ENCODE measurements at regions not wholly inside any gene's neighbourhood (a gene's known extent, or its start where the extent isn't known, plus 50 kb on each side); places are given as distances from the start of the nearest gene placed in this dataset.
"Not testable (repeated sequence)": the region's sequence is repeated elsewhere in the genome, so short reads cannot be mapped to it uniquely, and the experiment has no call there.

GRCh38 chr3:40737343-40737742, 212.6 kb downstream of the ZNF621 start:
- Mint-ChIP-seq H3K27me3 (peaks cover 2% of the 10 kb centered on the region), H3K4me1 (ENCODE audit: low read depth) (no peaks in the 10 kb centered on the region), H3K9me3 (ENCODE audit: low read depth) (no peaks in the 10 kb centered on the region), H3K27ac (no peak overlapping the region), H3K36me3 (no peaks in the 10 kb centered on the region), H3K4me3 (no peak overlapping the region)

- peaks cover 2% of the 10 kb centered on the region for H3K27me3 Mint-ChIP-seq
- no peak overlapping the region for H3K27ac Mint-ChIP-seq
- H3K36me3 Mint-ChIP-seq, result no peaks in the 10 kb centered on the region
- H3K9me3 Mint-ChIP-seq (ENCODE audit: low read depth), result no peaks in the 10 kb centered on the region
- no peak overlapping the region for H3K4me3 Mint-ChIP-seq
- H3K4me1 Mint-ChIP-seq (ENCODE audit: low read depth), result no peaks in the 10 kb centered on the region
Measured at GRCh38 chr3:40739971-40740370, 215.2 kb downstream of the ZNF621 start.

- Mint-ChIP-seq H3K27me3 (peaks cover 7% of the 10 kb centered on the region), H3K9me3 (ENCODE audit: low read depth) (no peaks in the 10 kb centered on the region), H3K36me3 (no peaks in the 10 kb centered on the region), H3K27ac (no peak overlapping the region), H3K4me1 (ENCODE audit: low read depth) (no peaks in the 10 kb centered on the region), H3K4me3 (no peak overlapping the region)
Measured at GRCh38 chr3:40741729-40742128, 217.0 kb downstream of the ZNF621 start.

- Mint-ChIP-seq H3K36me3 (no peaks in the 10 kb centered on the region), H3K4me3 (no peak overlapping the region)
Measured at GRCh38 chr3:40745381-40746106, 220.8 kb downstream of the ZNF621 start.

GRCh38 chr3:40751666-40752065, 226.9 kb downstream of the ZNF621 start:
- Mint-ChIP-seq H3K4me3 (no peak overlapping the region), H3K4me1 (ENCODE audit: low read depth) (no peaks in the 10 kb centered on the region), H3K27ac (no peak overlapping the region), H3K36me3 (no peaks in the 10 kb centered on the region), H3K27me3 (peaks cover 6% of the 10 kb centered on the region), H3K9me3 (ENCODE audit: low read depth) (no peaks in the 10 kb centered on the region)

More at GRCh38 chr3:40745381-40746106, 220.8 kb downstream of the ZNF621 start:
- H3K27me3 Mint-ChIP-seq, result peaks cover 9% of the 10 kb centered on the region
- H3K27ac Mint-ChIP-seq, result no peak overlapping the region
- H3K4me1 Mint-ChIP-seq (ENCODE audit: low read depth), result no peaks in the 10 kb centered on the region
- H3K9me3 Mint-ChIP-seq (ENCODE audit: low read depth), result no peaks in the 10 kb centered on the region

GRCh38 chr3:40752492-40752891, 227.7 kb downstream of the ZNF621 start:
- Mint-ChIP-seq H3K4me1 (ENCODE audit: low read depth) (no peaks in the 10 kb centered on the region), H3K9me3 (ENCODE audit: low read depth) (no peaks in the 10 kb centered on the region), H3K27me3 (peaks cover 9% of the 10 kb centered on the region), H3K27ac (no peak overlapping the region), H3K36me3 (no peaks in the 10 kb centered on the region), H3K4me3 (no peak overlapping the region)

- no peak overlapping the region for H3K27ac Mint-ChIP-seq
- no peaks in the 10 kb centered on the region for H3K36me3 Mint-ChIP-seq
- no peaks in the 10 kb centered on the region for H3K4me1 Mint-ChIP-seq (ENCODE audit: low read depth)
- H3K9me3 Mint-ChIP-seq (ENCODE audit: low read depth), result no peaks in the 10 kb centered on the region
- no peak overlapping the region for H3K4me3 Mint-ChIP-seq
- peaks cover 11% of the 10 kb centered on the region for H3K27me3 Mint-ChIP-seq
Measured at GRCh38 chr3:40753291-40753770, 228.6 kb downstream of the ZNF621 start.

GRCh38 chr3:40753951-40754350, 229.2 kb downstream of the ZNF621 start:
- no peaks in the 10 kb centered on the region for H3K36me3 Mint-ChIP-seq
- H3K4me3 Mint-ChIP-seq, result no peak overlapping the region
- no peaks in the 10 kb centered on the region for H3K4me1 Mint-ChIP-seq (ENCODE audit: low read depth)
- H3K27ac Mint-ChIP-seq, result no peak overlapping the region
- H3K27me3 Mint-ChIP-seq, result peaks cover 11% of the 10 kb centered on the region
- no peaks in the 10 kb centered on the region for H3K9me3 Mint-ChIP-seq (ENCODE audit: low read depth)

- Mint-ChIP-seq H3K9me3 (ENCODE audit: low read depth) (no peaks in the 10 kb centered on the region), H3K27ac (no peak overlapping the region), H3K4me3 (no peak overlapping the region), H3K4me1 (ENCODE audit: low read depth) (no peaks in the 10 kb centered on the region), H3K36me3 (no peaks in the 10 kb centered on the region), H3K27me3 (peaks cover 12% of the 10 kb centered on the region)
Measured at GRCh38 chr3:40754994-40755393, 230.2 kb downstream of the ZNF621 start.

GRCh38 chr3:40756500-40756899, 231.7 kb downstream of the ZNF621 start:
- Mint-ChIP-seq H3K4me1 (ENCODE audit: low read depth) (no peaks in the 10 kb centered on the region), H3K9me3 (ENCODE audit: low read depth) (no peaks in the 10 kb centered on the region), H3K36me3 (no peaks in the 10 kb centered on the region), H3K27ac (no peak overlapping the region), H3K4me3 (no peak overlapping the region), H3K27me3 (peaks cover 19% of the 10 kb centered on the region)

GRCh38 chr3:40762771-40763170, 238.0 kb downstream of the ZNF621 start:
- H3K27ac Mint-ChIP-seq; H3K4me1 Mint-ChIP-seq (ENCODE audit: low read depth); H3K4me3 Mint-ChIP-seq; H3K9me3 Mint-ChIP-seq (ENCODE audit: low read depth); H3K36me3 Mint-ChIP-seq: not testable (repeated sequence)
- H3K27me3 Mint-ChIP-seq, result peaks cover 12% of the 10 kb centered on the region

GRCh38 chr3:40763807-40764206, 239.0 kb downstream of the ZNF621 start:
- Mint-ChIP-seq H3K27me3 (peaks cover 12% of the 10 kb centered on the region), H3K27ac (no peak overlapping the region), H3K36me3 (no peaks in the 10 kb centered on the region), H3K9me3 (ENCODE audit: low read depth) (peaks cover 3% of the 10 kb centered on the region), H3K4me1 (ENCODE audit: low read depth) (no peaks in the 10 kb centered on the region), H3K4me3 (no peak overlapping the region)

GRCh38 chr3:40764747-40765146, 240.0 kb downstream of the ZNF621 start:
- peaks cover 12% of the 10 kb centered on the region for H3K27me3 Mint-ChIP-seq
- peaks cover 3% of the 10 kb centered on the region for H3K9me3 Mint-ChIP-seq (ENCODE audit: low read depth)
- H3K27ac Mint-ChIP-seq, result no peak overlapping the region
- no peaks in the 10 kb centered on the region for H3K4me1 Mint-ChIP-seq (ENCODE audit: low read depth)
- H3K36me3 Mint-ChIP-seq, result no peaks in the 10 kb centered on the region
- no peak overlapping the region for H3K4me3 Mint-ChIP-seq

GRCh38 chr3:40765884-40766283, 241.1 kb downstream of the ZNF621 start:
- Mint-ChIP-seq H3K9me3 (ENCODE audit: low read depth) (peaks cover 3% of the 10 kb centered on the region), H3K4me3 (no peak overlapping the region), H3K36me3 (no peaks in the 10 kb centered on the region), H3K27ac (no peak overlapping the region), H3K27me3 (peaks cover 6% of the 10 kb centered on the region), H3K4me1 (ENCODE audit: low read depth) (no peaks in the 10 kb centered on the region)

GRCh38 chr3:40766396-40766795, 241.6 kb downstream of the ZNF621 start:
- peaks cover 3% of the 10 kb centered on the region for H3K9me3 Mint-ChIP-seq (ENCODE audit: low read depth)
- no peaks in the 10 kb centered on the region for H3K36me3 Mint-ChIP-seq
- H3K4me1 Mint-ChIP-seq (ENCODE audit: low read depth), result no peaks in the 10 kb centered on the region
- H3K27me3 Mint-ChIP-seq, result peaks cover 4% of the 10 kb centered on the region
- H3K27ac Mint-ChIP-seq, result no peak overlapping the region
- H3K4me3 Mint-ChIP-seq, result no peak overlapping the region

- Mint-ChIP-seq H3K27ac (no peak overlapping the region), H3K9me3 (ENCODE audit: low read depth) (peaks cover 3% of the 10 kb centered on the region), H3K4me1 (ENCODE audit: low read depth) (no peaks in the 10 kb centered on the region)
Measured at GRCh38 chr3:40768046-40768445, 243.3 kb downstream of the ZNF621 start.

More at GRCh38 chr3:40768046-40768445, 243.3 kb downstream of the ZNF621 start:
- no peak overlapping the region for H3K4me3 Mint-ChIP-seq
- peaks cover 3% of the 10 kb centered on the region for H3K27me3 Mint-ChIP-seq
- no peaks in the 10 kb centered on the region for H3K36me3 Mint-ChIP-seq

All from activated naive CD8-positive, alpha-beta T cell (primary cell).